Osteoblast (primary cell): ENCODE measurements at regions not wholly inside any gene's neighbourhood (a gene's known extent, or its start where the extent isn't known, plus 50 kb on each side); places are given as distances from the start of the nearest gene placed in this dataset.

ENCODE experiments used
- DNase-seq: peaks from one replicate; pipeline ENCODE4 v3.0.0; 2011; ENCODE audit warnings: low spot score, mixed read lengths; ENCODE audit not compliant: insufficient read length; ENCODE audit errors: missing footprints
- H2AFZ ChIP-seq: 2 replicates; pipeline ENCODE4 v1.6.0; 2011; ENCODE audit warnings: mild to moderate bottlenecking, low read length
- H3K27ac ChIP-seq: 2 replicates; pipeline ENCODE4 v1.5.1; 2011; ENCODE audit warnings: mild to moderate bottlenecking, low read depth, low read length, moderate library complexity
- H3K27me3 ChIP-seq: 2 replicates; pipeline ENCODE4 v1.6.0; 2012; ENCODE audit warnings: mild to moderate bottlenecking, control low read depth, inconsistent platforms, low read length, moderate library complexity; ENCODE audit not compliant: insufficient read depth
- H3K36me3 ChIP-seq: 2 replicates; pipeline ENCODE4 v1.5.1; 2011; ENCODE audit warnings: mild to moderate bottlenecking, low read length, control low read depth, moderate library complexity; ENCODE audit not compliant: insufficient read depth
- H3K4me1 ChIP-seq: 2 replicates; pipeline ENCODE4 v1.5.1; 2011; ENCODE audit warnings: mild to moderate bottlenecking, low read length, control low read depth, moderate library complexity; ENCODE audit not compliant: insufficient read depth
- H3K4me2 ChIP-seq: 2 replicates; pipeline ENCODE4 v1.6.0; 2011; ENCODE audit warnings: mild to moderate bottlenecking, low read length; ENCODE audit not compliant: insufficient read depth
- H3K4me3 ChIP-seq: fragments of 200-600 bp; sonication (generic); 3 replicates; pipeline ENCODE4 v1.5.1; 2012; ENCODE audit warnings: mild to moderate bottlenecking, low read length, inconsistent platforms; ENCODE audit not compliant: insufficient read depth
- H3K79me2 ChIP-seq: 2 replicates; pipeline ENCODE4 v1.6.0; 2012; ENCODE audit warnings: mild to moderate bottlenecking, low read length, control low read depth, inconsistent platforms; ENCODE audit not compliant: insufficient read depth
- H3K9me3 ChIP-seq: 2 replicates; pipeline ENCODE4 v1.5.1; 2011; ENCODE audit warnings: low read depth, low read length, control low read depth
- H4K20me1 ChIP-seq: 2 replicates; pipeline ENCODE4 v1.6.0; 2012; ENCODE audit warnings: mild to moderate bottlenecking, low read length, control low read depth; ENCODE audit not compliant: insufficient read depth
- TF ChIP-seq, protein P1 (sequence below): IDR thresholded peaks from 2 replicates; pipeline ENCODE4 v1.5.1; 2011; ENCODE audit warnings: mild to moderate bottlenecking, low read depth, low read length, moderate library complexity; ENCODE audit errors: extremely low read depth

DNA sequence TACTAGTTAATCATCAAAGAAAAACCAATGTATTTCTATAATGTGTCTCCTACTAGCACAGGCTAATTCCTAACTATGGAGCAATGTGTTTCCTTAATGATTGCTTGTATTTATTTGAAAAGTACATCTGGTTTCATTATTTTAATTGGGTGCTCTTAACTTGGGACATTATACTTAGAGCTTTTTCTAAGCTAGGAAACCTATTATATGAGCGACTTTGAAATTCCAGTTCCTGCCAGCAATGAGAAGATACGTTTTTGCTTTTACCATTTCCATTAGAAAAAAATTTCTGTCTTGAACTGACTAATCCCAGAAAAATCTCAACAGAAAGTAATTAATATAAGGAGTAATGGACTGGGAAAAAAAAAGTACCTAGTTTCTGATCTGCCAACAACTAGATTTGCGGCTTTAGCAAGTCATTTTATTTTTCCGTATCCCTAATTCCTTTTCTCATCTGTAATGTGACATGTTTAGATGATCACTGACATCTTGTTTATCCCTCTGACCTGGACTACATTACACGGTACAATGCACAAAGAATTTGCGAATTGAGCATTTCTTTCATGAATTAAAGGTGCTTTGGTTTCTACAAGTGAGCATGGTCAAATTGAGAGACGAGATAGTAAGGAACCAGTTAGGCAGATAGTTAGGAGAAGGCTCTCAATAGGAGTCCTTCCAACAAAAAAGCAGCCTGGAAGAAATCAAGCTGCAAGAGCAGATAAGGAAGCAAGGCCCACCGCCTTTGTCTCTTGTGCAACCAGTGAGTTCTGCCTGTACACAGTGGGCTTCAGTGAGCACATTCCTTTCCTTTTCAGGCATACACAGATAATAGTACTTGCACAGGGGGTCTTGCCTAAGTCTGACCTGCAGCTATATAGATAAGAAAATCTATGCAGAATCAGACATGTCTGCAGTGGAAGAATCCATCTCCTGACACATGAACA lies 1765.0 kb upstream of the FLRT2 start:
- Histone ChIP-seq H2AFZ (no peak overlapping the region), H3K27me3 (no peaks in the 10 kb centered on the region), H3K4me2 (no peak overlapping the region), H3K4me1 (no peaks in the 10 kb centered on the region), H3K79me2 (no peaks in the 10 kb centered on the region), H3K27ac (no peak overlapping the region), H3K9me3 (no peaks in the 10 kb centered on the region), H3K4me3 (no peak overlapping the region), H4K20me1 (no peaks in the 10 kb centered on the region), H3K36me3 (no peaks in the 10 kb centered on the region)
- no peak for DNase-seq
- TF ChIP-seq, protein P1, sequence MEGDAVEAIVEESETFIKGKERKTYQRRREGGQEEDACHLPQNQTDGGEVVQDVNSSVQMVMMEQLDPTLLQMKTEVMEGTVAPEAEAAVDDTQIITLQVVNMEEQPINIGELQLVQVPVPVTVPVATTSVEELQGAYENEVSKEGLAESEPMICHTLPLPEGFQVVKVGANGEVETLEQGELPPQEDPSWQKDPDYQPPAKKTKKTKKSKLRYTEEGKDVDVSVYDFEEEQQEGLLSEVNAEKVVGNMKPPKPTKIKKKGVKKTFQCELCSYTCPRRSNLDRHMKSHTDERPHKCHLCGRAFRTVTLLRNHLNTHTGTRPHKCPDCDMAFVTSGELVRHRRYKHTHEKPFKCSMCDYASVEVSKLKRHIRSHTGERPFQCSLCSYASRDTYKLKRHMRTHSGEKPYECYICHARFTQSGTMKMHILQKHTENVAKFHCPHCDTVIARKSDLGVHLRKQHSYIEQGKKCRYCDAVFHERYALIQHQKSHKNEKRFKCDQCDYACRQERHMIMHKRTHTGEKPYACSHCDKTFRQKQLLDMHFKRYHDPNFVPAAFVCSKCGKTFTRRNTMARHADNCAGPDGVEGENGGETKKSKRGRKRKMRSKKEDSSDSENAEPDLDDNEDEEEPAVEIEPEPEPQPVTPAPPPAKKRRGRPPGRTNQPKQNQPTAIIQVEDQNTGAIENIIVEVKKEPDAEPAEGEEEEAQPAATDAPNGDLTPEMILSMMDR, result no peak

DNA sequence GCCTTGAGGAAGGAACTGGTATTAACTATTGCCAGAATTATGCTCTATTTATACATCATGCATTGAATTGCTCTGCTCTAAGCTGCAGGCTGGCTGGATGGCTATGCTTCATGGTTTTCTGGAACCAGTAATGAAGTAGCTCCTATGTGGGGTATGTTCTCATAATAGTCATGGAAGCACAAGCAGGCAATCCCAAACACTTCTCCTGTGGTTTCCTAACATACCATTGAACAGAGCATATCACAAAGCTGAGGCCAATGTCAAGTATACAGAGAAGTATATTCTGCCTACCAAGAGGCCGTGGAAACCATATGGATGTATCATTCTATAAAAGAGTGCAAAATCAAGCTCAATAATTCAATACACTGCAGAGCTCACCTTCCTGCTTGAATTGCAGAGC lies 1752.4 kb upstream of the FLRT2 start:
- TF ChIP-seq, protein P1, result no peak
- Histone ChIP-seq H3K9me3 (no peaks in the 10 kb centered on the region), H3K36me3 (no peaks in the 10 kb centered on the region), H3K4me2 (no peak overlapping the region), H3K4me1 (no peaks in the 10 kb centered on the region), H3K4me3 (no peak overlapping the region), H3K79me2 (no peaks in the 10 kb centered on the region), H3K27ac (no peak overlapping the region), H4K20me1 (no peaks in the 10 kb centered on the region), H3K27me3 (no peaks in the 10 kb centered on the region), H2AFZ (no peak overlapping the region)
- no peak for DNase-seq

DNA sequence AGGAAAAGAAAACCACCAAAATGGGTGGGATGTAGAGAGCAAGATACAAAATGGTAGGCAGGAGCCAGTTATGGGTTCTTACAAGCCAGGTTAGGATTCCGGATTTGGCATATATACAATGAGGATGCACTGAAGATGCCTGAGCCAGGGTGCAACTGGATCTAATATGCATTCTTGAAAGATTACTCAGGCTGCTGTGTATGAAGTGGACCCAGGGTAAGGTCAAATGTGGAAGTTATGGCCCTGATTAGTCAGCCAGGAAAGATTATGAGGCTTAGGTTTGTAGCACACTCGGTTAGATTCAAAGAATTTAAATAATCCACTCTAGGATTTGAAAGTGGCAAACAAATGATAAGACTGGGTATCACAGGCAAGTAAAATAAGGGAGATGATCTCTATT lies 1750.7 kb upstream of the FLRT2 start:
- Histone ChIP-seq H3K27ac (no peak overlapping the region), H3K36me3 (no peaks in the 10 kb centered on the region), H3K27me3 (no peaks in the 10 kb centered on the region), H3K4me2 (no peak overlapping the region), H2AFZ (no peak overlapping the region), H3K4me3 (no peak overlapping the region), H3K79me2 (no peaks in the 10 kb centered on the region), H3K9me3 (no peaks in the 10 kb centered on the region), H3K4me1 (no peaks in the 10 kb centered on the region), H4K20me1 (no peaks in the 10 kb centered on the region)
- DNase-seq, result no peak
- TF ChIP-seq, protein P1, result no peak

DNA sequence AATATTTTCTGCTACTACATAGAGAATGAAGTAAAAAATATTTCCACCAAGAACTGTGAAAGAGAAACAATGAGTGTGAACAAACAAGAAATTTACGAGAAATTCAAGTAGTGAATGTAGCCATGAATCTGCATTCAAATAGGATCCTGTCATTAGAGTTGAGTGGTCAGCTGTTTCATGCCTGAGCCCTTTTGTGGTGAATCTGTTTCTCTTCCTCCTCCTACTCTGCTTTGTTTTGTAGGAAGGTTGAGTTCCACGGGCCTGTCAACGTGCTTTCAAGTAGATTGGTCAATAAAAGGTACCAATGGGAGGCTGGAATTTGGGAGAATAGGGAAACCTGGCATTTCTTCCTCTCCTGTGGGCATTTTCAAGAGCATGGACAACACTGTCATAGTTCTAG lies 1749.6 kb upstream of the FLRT2 start:
- H3K27me3 ChIP-seq, result no peaks in the 10 kb centered on the region
- no peak overlapping the region for H3K4me2 ChIP-seq
- no peaks in the 10 kb centered on the region for H3K9me3 ChIP-seq
- H3K36me3 ChIP-seq, result no peaks in the 10 kb centered on the region
- no peaks in the 10 kb centered on the region for H3K4me1 ChIP-seq
- no peaks in the 10 kb centered on the region for H3K79me2 ChIP-seq
- no peaks in the 10 kb centered on the region for H4K20me1 ChIP-seq
- no peak overlapping the region for H3K27ac ChIP-seq
- TF ChIP-seq, protein P1, result no peak
- H3K4me3 ChIP-seq, result no peak overlapping the region
- no peak for DNase-seq
- no peak overlapping the region for H2AFZ ChIP-seq
